ENCODE measurements at regions not wholly inside any gene's neighbourhood (a gene's known extent, or its start where the extent isn't known, plus 50 kb on each side); places are given as distances from the start of the nearest gene placed in this dataset.

DNA sequence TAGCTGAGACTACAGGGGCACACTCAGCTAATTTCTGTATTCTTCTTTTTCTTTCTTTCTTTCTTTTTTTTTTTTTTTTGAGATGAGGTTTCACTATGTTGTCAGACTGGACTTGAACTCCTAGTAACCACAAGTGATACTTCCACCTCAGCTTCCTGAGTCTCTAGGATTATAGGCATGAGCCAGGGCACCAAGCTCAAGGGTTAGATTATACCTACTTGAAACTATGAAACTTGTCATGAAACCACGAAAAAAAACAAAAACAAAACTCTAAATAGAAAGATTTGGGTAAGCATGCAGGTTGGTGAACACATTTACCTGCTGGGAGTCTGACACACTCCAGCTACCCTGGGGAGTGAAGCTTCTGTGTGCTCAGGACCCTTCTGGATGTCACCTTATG, 2250.4 kb downstream of the MRPL39 start (continued):
- no peak for TF ChIP-seq CTCF (IDR thresholded peaks at IDR 0.05; ENCODE audit: low read depth, low read length, missing input control)

DNA sequence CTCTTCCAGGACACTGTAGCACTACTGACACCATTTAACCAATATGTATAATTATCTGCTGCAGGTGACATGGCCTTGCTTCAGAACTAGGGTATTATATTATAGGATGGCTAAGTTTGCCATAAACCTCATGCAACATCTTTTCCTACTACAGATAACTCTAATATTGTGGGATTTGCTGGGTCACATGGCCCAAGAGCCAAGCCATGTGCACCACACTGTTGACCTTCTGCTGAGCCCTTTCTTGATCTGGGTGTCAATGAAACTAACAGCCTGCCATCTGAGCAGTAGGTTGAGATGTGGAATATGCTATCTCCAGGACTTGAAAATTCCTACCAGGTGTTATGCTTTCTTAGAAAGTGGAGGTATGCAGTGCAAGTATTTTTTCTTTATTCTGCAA, 2291.1 kb downstream of the MRPL39 start:
- H3K4me3 ChIP-seq (ENCODE audit: low read depth in 1 of 3, low read length in 3 of 3), result no peak overlapping the region
- peaks cover 0 to 4% (median 0%) of the 10 kb centered on the region in 4 donors for H3K9me3 ChIP-seq (ENCODE audit: control insufficient read depth in 4 of 4, low read length in 3 of 4)
- no peak overlapping the region for H3K27ac ChIP-seq (ENCODE audit: low read depth in 1 of 2, low read length in 2 of 2)
- no peak for DNase-seq (ENCODE audit: low spot score)
- no peaks in the 10 kb centered on the region for H3K4me1 ChIP-seq (ENCODE audit: control insufficient read depth in 4 of 4, insufficient read depth in 4 of 4, low read length in 3 of 4)
- no peaks in the 10 kb centered on the region for H3K27me3 ChIP-seq (ENCODE audit: control insufficient read depth in 4 of 4, insufficient read depth in 4 of 4, low read length in 3 of 4)
- no peak overlapping the region for H3K9ac ChIP-seq (ENCODE audit: low read depth in 1 of 2, low read length in 2 of 2)
- H3K36me3 ChIP-seq (ENCODE audit: control insufficient read depth in 4 of 4, insufficient read depth in 3 of 4, low read depth in 1 of 4, low read length in 3 of 4), result no peaks in the 10 kb centered on the region
- TF ChIP-seq FOXA1 (IDR thresholded peaks at IDR 0.05), result no peak
- no peak for TF ChIP-seq NR2F2 (IDR thresholded peaks at IDR 0.05)
- TF ChIP-seq CTCF (IDR thresholded peaks at IDR 0.05; ENCODE audit: low read depth, low read length, missing input control), result no peak
- no peak for TF ChIP-seq RXRA (IDR thresholded peaks at IDR 0.05)
- TF ChIP-seq, protein P1, sequence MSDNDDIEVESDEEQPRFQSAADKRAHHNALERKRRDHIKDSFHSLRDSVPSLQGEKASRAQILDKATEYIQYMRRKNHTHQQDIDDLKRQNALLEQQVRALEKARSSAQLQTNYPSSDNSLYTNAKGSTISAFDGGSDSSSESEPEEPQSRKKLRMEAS (IDR thresholded peaks at IDR 0.05), result no peak
- TF ChIP-seq GABPA (IDR thresholded peaks at IDR 0.05 in 1 of 2, conservative IDR thresholded peaks at IDR 0.05 in 1 of 2), result no peak
- no peak for TF ChIP-seq SP1 (IDR thresholded peaks at IDR 0.05)
- no peak for TF ChIP-seq TAF1 (conservative IDR thresholded peaks at IDR 0.05)
- TF ChIP-seq ZBTB33 (IDR thresholded peaks at IDR 0.05), result no peak
- TF ChIP-seq YY1 (IDR thresholded peaks at IDR 0.05), result no peak
- no peak for TF ChIP-seq FOXA2 (IDR thresholded peaks at IDR 0.05)

GRCh38 chr21:23308741-23309140, 2298.5 kb downstream of the MRPL39 start:
- WGBS, result 22% methylated on average over 1 of the region's 1 CpG
- H3K27ac ChIP-seq (ENCODE audit: low read depth in 1 of 2, low read length in 2 of 2), result no peak overlapping the region
- H3K36me3 ChIP-seq (ENCODE audit: control insufficient read depth in 4 of 4, insufficient read depth in 3 of 4, low read depth in 1 of 4, low read length in 3 of 4), result no peaks in the 10 kb centered on the region
- no peaks in the 10 kb centered on the region for H3K27me3 ChIP-seq (ENCODE audit: control insufficient read depth in 4 of 4, insufficient read depth in 4 of 4, low read length in 3 of 4)
- no peak overlapping the region for H3K4me3 ChIP-seq (ENCODE audit: low read depth in 1 of 3, low read length in 3 of 3)
- H3K4me1 ChIP-seq (ENCODE audit: control insufficient read depth in 4 of 4, insufficient read depth in 4 of 4, low read length in 3 of 4), result no peaks in the 10 kb centered on the region
- no peak overlapping the region for H3K9ac ChIP-seq (ENCODE audit: low read depth in 1 of 2, low read length in 2 of 2)
- no peaks in the 10 kb centered on the region for H3K9me3 ChIP-seq (ENCODE audit: control insufficient read depth in 4 of 4, low read length in 3 of 4)
- TF ChIP-seq YY1 (IDR thresholded peaks at IDR 0.05), result no peak
- no peak for TF ChIP-seq REST (IDR thresholded peaks at IDR 0.05)
- TF ChIP-seq ZBTB33 (IDR thresholded peaks at IDR 0.05), result no peak
- TF ChIP-seq HNF4G (IDR thresholded peaks at IDR 0.05), result no peak
- no peak for TF ChIP-seq RXRA (IDR thresholded peaks at IDR 0.05)
- TF ChIP-seq, protein P1 (IDR thresholded peaks at IDR 0.05), result no peak
- no peak for TF ChIP-seq TAF1 (conservative IDR thresholded peaks at IDR 0.05)
- no peak for TF ChIP-seq SP1 (IDR thresholded peaks at IDR 0.05)
- no peak for TF ChIP-seq ATF3 (IDR thresholded peaks at IDR 0.05)
- no peak for TF ChIP-seq FOXA1 (IDR thresholded peaks at IDR 0.05)
- TF ChIP-seq JUND (IDR thresholded peaks at IDR 0.05), result no peak
- DNase-seq (ENCODE audit: low spot score), result no peak
